ENCODE measurements at regions not wholly inside any gene's neighbourhood (a gene's known extent, or its start where the extent isn't known, plus 50 kb on each side); places are given as distances from the start of the nearest gene placed in this dataset.

GRCh38 chr2:150989969-150990368 lies 271.7 kb downstream of the RBM43 start:
- TF ChIP-seq CTCF (IDR thresholded peaks at IDR 0.05), result no peak

- no peak for TF ChIP-seq CTCF (IDR thresholded peaks at IDR 0.05)
Observed at GRCh38 chr2:150985741-150986140, 275.9 kb downstream of the RBM43 start.

GRCh38 chr2:150983314-150983897 lies 278.3 kb downstream of the RBM43 start:
- no peak for TF ChIP-seq CTCF (IDR thresholded peaks at IDR 0.05)

- no peak for TF ChIP-seq CTCF (IDR thresholded peaks at IDR 0.05)
Observed at GRCh38 chr2:150981826-150982225, 279.8 kb downstream of the RBM43 start.

GRCh38 chr2:150978053-150978452 lies 283.6 kb downstream of the RBM43 start:
- TF ChIP-seq CTCF (IDR thresholded peaks at IDR 0.05), result no peak

GRCh38 chr2:150977296-150977695 lies 284.4 kb downstream of the RBM43 start:
- TF ChIP-seq CTCF (IDR thresholded peaks at IDR 0.05), result no peak

- TF ChIP-seq CTCF (IDR thresholded peaks at IDR 0.05), result no peak
Observed at GRCh38 chr2:150976604-150977003, 285.1 kb downstream of the RBM43 start.

GRCh38 chr2:150974864-150975263 lies 286.8 kb downstream of the RBM43 start:
- TF ChIP-seq CTCF (IDR thresholded peaks at IDR 0.05), result no peak

All from LNCAP (cell line).